Spleen (tissue), 7 donors: ENCODE measurements at regions not wholly inside any gene's neighbourhood (a gene's known extent, or its start where the extent isn't known, plus 50 kb on each side); places are given as distances from the start of the nearest gene placed in this dataset.

Experiments used
- POLR2A ChIP-seq, 3 donors: fragments of 450-650 bp; IDR thresholded peaks; one replicate each; pipeline ENCODE4 v1.5.1; 2017; ENCODE audit warnings: antibody characterized with exemption in 3 of 3, mild to moderate bottlenecking in 1 of 3
- TF ChIP-seq, protein P1 (sequence below), 11 experiments: fragments of 200-600 bp in 7 of 11; fragments of 450-650 bp in 4 of 11; sonication (generic) in 4 of 11; IDR thresholded peaks in 8 of 11; conservative IDR thresholded peaks in 3 of 11; 1 replicate in 7 of 11; 2 replicates in 4 of 11; pipeline versions ENCODE4 v1.4.0 to v1.8.0; 2016 to 2021; ENCODE audit warnings: antibody characterized with exemption in 11 of 11, inconsistent platforms in 4 of 11, mild to moderate bottlenecking in 1 of 11
- donor health status: DM: no; HTN: no; CAD: no; lungs with moderate emphysema.
- donor health status: DM: no; HTN: no; CAD: no.
- donor health status: DM: no; HTN: no; CAD: no.

DNA sequence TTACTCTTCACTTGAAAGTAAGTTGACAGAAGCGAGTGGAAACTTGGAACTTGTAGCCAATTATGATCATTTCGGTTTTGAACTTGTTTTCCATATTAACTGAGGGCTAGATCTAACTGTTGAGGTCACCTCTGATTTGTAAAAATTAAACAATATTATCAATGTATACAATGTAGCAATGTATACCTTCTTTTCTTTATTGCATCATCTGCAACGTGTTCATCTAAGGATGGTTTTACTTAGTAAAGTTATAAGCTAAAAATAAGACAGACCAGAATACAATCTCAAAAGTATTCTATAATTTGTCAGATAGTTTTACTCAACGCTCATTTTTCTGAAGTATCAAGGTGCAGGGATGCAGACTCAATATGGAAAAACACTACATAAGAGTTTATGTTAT lies 435.0 kb upstream of the TNP1 start:
- no peak for TF ChIP-seq POLR2A (IDR thresholded peaks at IDR 0.05)
- TF ChIP-seq, protein P1, sequence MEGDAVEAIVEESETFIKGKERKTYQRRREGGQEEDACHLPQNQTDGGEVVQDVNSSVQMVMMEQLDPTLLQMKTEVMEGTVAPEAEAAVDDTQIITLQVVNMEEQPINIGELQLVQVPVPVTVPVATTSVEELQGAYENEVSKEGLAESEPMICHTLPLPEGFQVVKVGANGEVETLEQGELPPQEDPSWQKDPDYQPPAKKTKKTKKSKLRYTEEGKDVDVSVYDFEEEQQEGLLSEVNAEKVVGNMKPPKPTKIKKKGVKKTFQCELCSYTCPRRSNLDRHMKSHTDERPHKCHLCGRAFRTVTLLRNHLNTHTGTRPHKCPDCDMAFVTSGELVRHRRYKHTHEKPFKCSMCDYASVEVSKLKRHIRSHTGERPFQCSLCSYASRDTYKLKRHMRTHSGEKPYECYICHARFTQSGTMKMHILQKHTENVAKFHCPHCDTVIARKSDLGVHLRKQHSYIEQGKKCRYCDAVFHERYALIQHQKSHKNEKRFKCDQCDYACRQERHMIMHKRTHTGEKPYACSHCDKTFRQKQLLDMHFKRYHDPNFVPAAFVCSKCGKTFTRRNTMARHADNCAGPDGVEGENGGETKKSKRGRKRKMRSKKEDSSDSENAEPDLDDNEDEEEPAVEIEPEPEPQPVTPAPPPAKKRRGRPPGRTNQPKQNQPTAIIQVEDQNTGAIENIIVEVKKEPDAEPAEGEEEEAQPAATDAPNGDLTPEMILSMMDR (IDR thresholded peaks at IDR 0.05 in 8 of 11, conservative IDR thresholded peaks at IDR 0.05 in 3 of 11): no peak
